GM12873 (cell line): ENCODE measurements at regions not wholly inside any gene's neighbourhood (a gene's known extent, or its start where the extent isn't known, plus 50 kb on each side); places are given as distances from the start of the nearest gene placed in this dataset.

Experiments
- CTCF ChIP-seq: IDR thresholded peaks from 2 replicates; pipeline ENCODE4 v1.5.1; 2012; ENCODE audit warnings: low read depth, mild to moderate bottlenecking, moderate library complexity, low read length, control low read depth; ENCODE audit not compliant: insufficient read depth; ENCODE audit errors: missing control alignments

- TF ChIP-seq CTCF: no peak
Measured at GRCh38 chr22:27350306-27350705, 451.2 kb downstream of the MN1 start.

- TF ChIP-seq CTCF: no peak
Measured at GRCh38 chr22:27352426-27352825, 449.1 kb downstream of the MN1 start.

- TF ChIP-seq CTCF: no peak
Measured at GRCh38 chr22:27358096-27358870, 443.3 kb downstream of the MN1 start.

GRCh38 chr22:27370269-27370668, 431.3 kb downstream of the MN1 start:
- no peak for TF ChIP-seq CTCF

- TF ChIP-seq CTCF: no peak
Measured at GRCh38 chr22:27370987-27371386, 430.6 kb downstream of the MN1 start.

- no peak for TF ChIP-seq CTCF
Measured at GRCh38 chr22:27372364-27372763, 429.2 kb downstream of the MN1 start.

GRCh38 chr22:27372969-27373670, 428.4 kb downstream of the MN1 start:
- no peak for TF ChIP-seq CTCF
